A549 (cell line): ENCODE measurements at regions not wholly inside any gene's neighbourhood (a gene's known extent, or its start where the extent isn't known, plus 50 kb on each side); places are given as distances from the start of the nearest gene placed in this dataset.

Experiments used
- KDM1A ChIP-seq: fragments of 200-600 bp; sonication (generic); IDR thresholded peaks from 2 replicates; pipeline ENCODE4 v1.6.1; 2016; ENCODE audit warnings: low read depth, mild to moderate bottlenecking
- MAFK ChIP-seq: fragments of 450-650 bp; IDR thresholded peaks from 2 replicates; pipeline ENCODE4 v1.6.1; 2014; ENCODE audit not compliant: partially characterized antibody
- MAX ChIP-seq: IDR thresholded peaks from 2 replicates; pipeline ENCODE4 v1.6.1; 2012
- NFE2L2 ChIP-seq: fragments of 150-350 bp; conservative IDR thresholded peaks from 2 replicates; pipeline ENCODE4 v1.6.1; 2014; ENCODE audit warnings: low read length
- NPAS2 ChIP-seq: fragments of 250-450 bp; sonication (Bioruptor Pico); IDR thresholded peaks from 2 replicates; pipeline ENCODE4 v1.8.0; 2022; ENCODE audit warnings: mild to moderate bottlenecking, moderate library complexity, borderline replicate concordance
- POLR2A ChIP-seq: IDR thresholded peaks from 2 replicates; pipeline ENCODE4 v1.6.1; 2012; ENCODE audit warnings: mild to moderate bottlenecking, low read length

DNA sequence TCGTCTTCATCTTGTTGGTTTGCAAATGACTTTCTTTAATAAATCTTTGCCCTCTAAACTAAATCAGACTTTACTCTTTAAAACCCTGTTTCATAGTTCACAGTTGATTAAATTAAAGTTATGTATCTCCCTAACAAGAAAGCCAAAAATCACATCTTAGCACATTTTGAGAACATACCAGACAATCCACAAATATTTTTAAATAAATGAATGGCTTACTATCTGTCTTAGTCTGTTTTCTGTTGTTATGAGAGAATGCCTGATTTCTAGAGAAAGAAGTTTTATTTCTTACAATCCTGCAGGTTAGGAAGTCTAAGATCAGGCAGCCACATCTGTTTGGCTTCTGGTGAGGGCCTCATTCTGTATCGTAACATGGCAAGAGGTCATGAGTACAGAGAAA is 1090.2 kb upstream of the PIK3C3 start:
- TF ChIP-seq MAFK (no peak), NPAS2 (no peak), MAX (no peak), NFE2L2 (no peak), POLR2A (no peak), KDM1A (no peak)
